AG04449 (cell line): ENCODE measurements at regions not wholly inside any gene's neighbourhood (a gene's known extent, or its start where the extent isn't known, plus 50 kb on each side); places are given as distances from the start of the nearest gene placed in this dataset.

Experiments used
- CTCF ChIA-PET: fragments of 350-600 bp; formaldehyde crosslinking; extraction: SDS; loops from one replicate; lab custom pipeline; 2021; ENCODE audit warnings: antibody characterized with exemption; lab: Yijun Ruan, JAX
- POLR2A ChIA-PET: fragments of 400-600, 350-600 bp; formaldehyde crosslinking; extraction: SDS; loops from one replicate; lab custom pipeline; 2020; ENCODE audit warnings: antibody characterized with exemption, inconsistent platforms; lab: Yijun Ruan, JAX
- DNase-seq: peaks from one replicate; pipeline ENCODE4 v3.0.0-alpha.2; 2010; ENCODE audit warnings: low read depth, low spot score
- H3K4me3 ChIP-seq: 2 replicates; pipeline ENCODE4 v1.5.1; 2011; ENCODE audit warnings: low read depth, mild to moderate bottlenecking, control low read depth, low read length
- TF ChIP-seq, protein P1 (sequence below): IDR thresholded peaks from one replicate; pipeline ENCODE4 v1.5.1; 2011; ENCODE audit warnings: mild to moderate bottlenecking, moderate library complexity, low read length, control low read depth, inconsistent platforms; ENCODE audit not compliant: insufficient read depth; ENCODE audit errors: missing control alignments

DNA sequence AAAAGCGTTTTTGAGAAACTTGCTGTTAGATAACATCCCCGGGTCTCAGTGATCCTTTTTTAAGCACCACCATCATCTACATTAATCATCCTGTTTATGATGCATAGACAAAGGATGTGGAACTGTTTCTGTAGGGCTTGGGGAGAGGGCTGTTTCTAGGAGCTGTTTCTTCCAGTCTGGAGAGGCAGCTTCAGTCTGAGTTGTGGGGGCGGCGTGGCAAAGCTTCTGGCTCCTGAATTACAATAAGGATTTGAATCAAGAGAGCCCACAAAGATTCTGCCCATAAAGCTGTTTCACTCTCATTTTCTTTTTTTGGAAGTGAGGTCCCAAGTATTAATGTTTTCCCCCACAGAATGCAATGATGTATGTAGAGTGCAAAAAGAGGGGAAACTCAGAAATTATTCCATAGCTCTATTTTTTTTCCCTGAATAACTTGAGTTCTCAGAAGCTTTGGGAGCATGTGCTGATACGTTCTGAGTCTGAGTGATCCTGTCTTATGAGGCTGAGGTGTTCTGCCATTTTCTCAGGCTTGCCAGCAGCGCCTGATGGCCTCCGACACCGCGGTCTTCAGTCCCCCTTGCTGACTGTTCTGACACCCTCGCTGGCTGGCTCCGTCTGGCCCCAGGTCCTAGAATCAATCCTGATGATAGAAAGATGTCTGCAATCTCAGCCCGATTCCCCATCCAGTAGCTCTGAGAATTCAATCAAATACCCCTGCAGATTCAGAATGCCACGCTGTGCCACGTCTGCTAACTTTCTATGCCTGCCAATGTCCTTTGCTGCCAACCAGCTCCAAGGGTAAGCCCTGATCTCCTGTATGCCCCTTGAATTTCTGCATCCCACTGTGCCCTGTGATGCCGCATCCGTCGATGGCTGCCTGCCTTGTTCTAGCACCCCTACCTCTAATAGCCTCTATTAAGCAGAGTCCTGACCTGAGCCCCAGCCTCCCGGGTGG, 92.4 kb upstream of the AKT3 start:
- no peak for DNase-seq
- ChIA-PET CTCF (interaction anchor here (1.2 kb wide), 1 partner anchor 10 kb away, joined by 5 read pairs; no protein-coding TSS in a partner anchor), POLR2A (no interaction called here)
- TF ChIP-seq, protein P1, sequence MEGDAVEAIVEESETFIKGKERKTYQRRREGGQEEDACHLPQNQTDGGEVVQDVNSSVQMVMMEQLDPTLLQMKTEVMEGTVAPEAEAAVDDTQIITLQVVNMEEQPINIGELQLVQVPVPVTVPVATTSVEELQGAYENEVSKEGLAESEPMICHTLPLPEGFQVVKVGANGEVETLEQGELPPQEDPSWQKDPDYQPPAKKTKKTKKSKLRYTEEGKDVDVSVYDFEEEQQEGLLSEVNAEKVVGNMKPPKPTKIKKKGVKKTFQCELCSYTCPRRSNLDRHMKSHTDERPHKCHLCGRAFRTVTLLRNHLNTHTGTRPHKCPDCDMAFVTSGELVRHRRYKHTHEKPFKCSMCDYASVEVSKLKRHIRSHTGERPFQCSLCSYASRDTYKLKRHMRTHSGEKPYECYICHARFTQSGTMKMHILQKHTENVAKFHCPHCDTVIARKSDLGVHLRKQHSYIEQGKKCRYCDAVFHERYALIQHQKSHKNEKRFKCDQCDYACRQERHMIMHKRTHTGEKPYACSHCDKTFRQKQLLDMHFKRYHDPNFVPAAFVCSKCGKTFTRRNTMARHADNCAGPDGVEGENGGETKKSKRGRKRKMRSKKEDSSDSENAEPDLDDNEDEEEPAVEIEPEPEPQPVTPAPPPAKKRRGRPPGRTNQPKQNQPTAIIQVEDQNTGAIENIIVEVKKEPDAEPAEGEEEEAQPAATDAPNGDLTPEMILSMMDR = no peak
- no peak overlapping the region for H3K4me3 ChIP-seq

DNA sequence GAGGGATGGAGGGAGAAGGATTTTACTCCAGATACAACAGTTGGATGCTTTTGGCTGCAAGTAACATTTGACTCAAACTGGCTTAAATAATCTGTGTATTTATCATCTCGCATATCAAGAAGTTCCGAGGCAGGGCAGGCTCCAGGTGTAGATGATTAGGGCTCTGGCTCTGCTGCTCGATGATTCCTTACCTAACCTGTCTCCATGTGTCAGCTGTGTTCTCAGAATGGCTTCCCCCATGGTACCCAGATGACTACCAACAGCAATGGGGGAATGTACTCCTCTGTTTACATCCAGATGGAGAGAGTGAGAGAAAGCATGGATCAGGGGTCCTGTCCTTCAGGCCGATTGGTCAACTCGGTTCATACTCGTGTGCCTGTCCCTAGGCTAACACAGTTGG, 90.4 kb upstream of the AKT3 start:
- ChIA-PET CTCF (no interaction called here), POLR2A (no interaction called here)
- no peak overlapping the region for H3K4me3 ChIP-seq
- TF ChIP-seq, protein P1 = no peak
- no peak for DNase-seq

DNA sequence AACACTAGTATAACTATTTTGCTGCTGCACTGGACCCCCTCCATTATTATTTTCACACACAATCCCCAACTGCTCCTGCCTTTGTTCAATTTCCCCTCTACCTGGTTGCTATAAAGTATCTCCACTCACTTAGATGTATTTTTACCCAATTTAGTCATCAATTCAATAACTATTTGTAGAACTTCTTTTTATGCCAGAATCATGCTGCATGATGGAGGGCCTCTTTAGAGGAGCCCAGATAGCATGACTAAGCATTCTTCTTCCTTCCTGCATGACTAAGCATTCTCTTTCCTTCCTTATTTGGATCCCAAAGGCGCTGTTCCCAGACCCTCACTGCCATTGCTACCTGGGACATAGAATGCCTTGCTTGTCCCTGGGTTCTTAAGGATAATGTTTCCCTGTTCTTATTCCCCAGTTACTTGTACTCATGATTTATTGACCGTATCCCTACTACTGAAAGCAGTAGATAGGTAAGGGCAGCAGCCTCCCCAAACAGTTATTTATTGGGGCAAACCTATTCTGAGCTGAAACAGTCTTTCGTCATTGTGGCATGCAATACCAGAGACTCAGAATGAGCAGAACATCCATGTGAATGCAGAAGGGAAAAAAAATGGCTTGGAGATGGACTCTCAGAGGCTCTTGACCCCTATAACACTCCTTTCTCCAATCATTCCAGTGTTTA, 89.3 kb upstream of the AKT3 start:
- TF ChIP-seq, protein P1 = no peak
- DNase-seq = no peak

DNA sequence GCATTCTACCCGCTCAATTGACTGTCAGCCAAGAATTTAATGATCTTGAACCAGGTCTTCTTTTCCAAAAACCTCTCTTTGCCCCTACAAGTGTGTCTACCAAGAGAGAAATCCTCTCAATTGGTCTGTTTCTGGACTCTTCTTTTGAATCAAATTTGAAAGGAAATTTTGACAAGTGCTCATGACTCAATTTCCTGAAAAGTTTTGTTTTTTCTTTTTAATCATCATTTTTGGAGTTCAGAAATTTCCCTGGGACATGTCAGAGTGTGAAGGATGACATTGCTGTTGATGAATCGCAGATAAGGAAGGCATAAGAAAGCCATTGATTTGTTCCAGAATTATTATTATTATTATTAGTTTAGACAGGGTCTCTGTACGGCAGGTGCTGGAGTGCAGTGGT, 88.2 kb upstream of the AKT3 start:
- POLR2A ChIA-PET = no interaction called here
- CTCF ChIA-PET = no interaction called here
- DNase-seq = no peak
- H3K4me3 ChIP-seq = no peak overlapping the region
- TF ChIP-seq, protein P1 = no peak

More for the DNA sequence above, 89.3 kb upstream of the AKT3 start:
- ChIA-PET POLR2A (no interaction called here), CTCF (interaction anchor here (0.5 kb wide), 1 partner anchor 7 kb away, joined by 3 read pairs; no protein-coding TSS in a partner anchor)
- H3K4me3 ChIP-seq = no peak overlapping the region

DNA sequence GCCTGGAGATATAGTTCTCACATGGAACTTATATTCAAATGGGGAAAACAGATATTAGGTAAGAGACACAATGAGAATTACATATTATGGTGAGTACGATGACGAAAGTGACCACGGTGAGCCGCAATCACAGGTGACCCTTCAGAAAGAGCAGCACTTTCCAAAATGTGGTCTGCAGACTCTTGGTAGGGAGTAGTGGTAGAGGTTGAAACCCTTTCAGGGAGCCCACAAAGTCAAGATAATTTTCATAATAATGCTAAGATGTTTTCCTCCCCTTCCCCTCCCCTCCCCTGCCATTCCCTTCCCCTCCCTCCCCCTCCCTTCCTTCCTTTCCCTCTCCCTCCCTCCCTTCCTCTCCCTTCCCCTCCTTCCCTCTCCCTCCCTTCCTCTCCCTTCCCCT, 83.5 kb upstream of the AKT3 start:
- POLR2A ChIA-PET = no interaction called here

More for the DNA sequence above, 83.5 kb upstream of the AKT3 start:
- TF ChIP-seq, protein P1 = no peak
- CTCF ChIA-PET = interaction anchor here (2.1 kb wide), 1 partner anchor 9 kb away, joined by 5 read pairs; no protein-coding TSS in a partner anchor
- H3K4me3 ChIP-seq = no peak overlapping the region
- no peak for DNase-seq
